GM21360 (cell line): ENCODE measurements at regions not wholly inside any gene's neighbourhood (a gene's known extent, or its start where the extent isn't known, plus 50 kb on each side); places are given as distances from the start of the nearest gene placed in this dataset.

Experiments
- ATAC-seq: cut with Tn5 transposase; IDR thresholded peaks from one replicate; pipeline ENCODE4 v1.9.1; 2021; ENCODE audit warnings: mild to moderate bottlenecking, moderate library complexity; ENCODE audit not compliant: unreplicated experiment

DNA sequence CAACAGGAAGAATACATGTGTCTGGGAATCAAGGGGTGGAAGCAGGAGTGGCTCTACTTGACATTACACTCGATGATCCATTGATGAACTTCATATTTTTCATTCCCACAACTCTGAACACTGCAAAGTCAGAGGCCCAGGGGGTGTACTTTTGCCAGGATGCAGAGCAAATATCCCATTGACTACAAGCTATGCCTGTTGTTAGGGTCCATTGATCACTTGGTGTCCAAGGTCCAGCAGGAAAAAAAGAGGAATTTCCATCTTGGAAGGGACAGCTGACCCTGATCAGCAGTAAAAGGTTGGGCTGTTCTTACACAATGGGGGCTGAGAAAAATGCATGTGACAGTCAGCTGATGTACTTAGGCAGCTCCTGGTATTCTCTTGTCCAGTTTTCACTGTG is 118.5 kb upstream of the MAP1B start:
- ATAC-seq: no peak

DNA sequence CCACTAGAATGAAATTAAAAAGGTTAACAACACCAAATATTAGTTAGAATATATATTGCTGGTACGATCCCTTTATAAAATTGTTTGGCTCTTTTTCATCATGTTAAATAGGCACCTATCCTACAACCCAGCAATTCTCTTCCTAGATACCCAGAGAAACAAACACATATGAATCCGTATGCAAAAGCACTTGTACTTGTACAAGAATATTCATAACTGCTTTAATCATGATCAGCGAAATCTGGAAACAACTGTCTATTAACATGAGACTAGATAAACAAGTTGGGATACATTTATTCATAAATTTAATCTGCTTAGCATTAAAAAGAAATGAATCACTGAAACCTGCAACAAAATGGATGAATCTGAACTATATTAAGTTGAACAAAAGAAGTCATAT is 113.7 kb upstream of the MAP1B start:
- ATAC-seq: no peak

GRCh38 chr5:71996789-71997188 is 110.5 kb upstream of the MAP1B start:
- ATAC-seq: no peak

DNA sequence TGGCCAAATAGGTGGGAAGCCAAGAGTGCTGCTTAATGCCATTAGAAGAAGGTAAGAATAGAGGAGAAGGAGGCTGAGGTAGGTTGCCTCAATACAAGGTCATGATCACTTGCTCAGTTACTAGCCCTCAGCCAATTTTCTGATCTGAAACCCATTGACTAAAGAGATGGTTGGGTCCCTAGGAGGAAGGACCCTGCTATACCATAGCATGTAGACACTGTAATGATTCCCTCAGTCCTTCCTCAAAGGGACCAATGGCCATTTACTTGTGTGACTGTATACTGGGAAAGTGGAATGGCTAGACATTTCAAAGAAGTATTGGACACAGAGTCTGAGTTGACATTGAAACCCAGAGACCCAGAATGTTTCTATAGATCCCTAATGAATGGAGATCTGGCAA is 108.5 kb upstream of the MAP1B start:
- ATAC-seq: no peak

GRCh38 chr5:72000707-72001106 is 106.6 kb upstream of the MAP1B start:
- no peak for ATAC-seq

- no peak for ATAC-seq
Observed at GRCh38 chr5:72005671-72006070, 101.6 kb upstream of the MAP1B start.

DNA sequence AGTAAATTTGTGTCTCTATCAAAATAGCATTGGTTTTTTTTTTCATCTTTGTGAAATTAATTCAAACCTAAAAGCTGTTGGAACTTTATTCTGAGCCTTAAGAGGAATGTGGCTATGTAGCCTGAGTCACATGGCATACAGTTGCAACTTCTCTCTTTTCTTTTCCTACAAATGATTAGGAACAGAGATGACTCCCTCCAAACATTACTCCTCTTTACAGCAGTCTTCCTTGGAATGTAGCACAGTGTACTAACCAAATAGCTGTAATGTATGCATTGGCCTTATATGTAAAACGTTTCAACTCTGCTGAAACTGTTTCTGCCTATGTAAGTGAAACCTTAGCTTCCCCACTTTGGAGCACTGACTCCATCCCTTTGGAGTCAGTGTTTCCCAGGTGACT is 100.9 kb upstream of the MAP1B start:
- ATAC-seq: no peak

- ATAC-seq: no peak
Observed at GRCh38 chr5:72007336-72008111, 99.8 kb upstream of the MAP1B start.

GRCh38 chr5:72009280-72009679 is 98.0 kb upstream of the MAP1B start:
- ATAC-seq: no peak

DNA sequence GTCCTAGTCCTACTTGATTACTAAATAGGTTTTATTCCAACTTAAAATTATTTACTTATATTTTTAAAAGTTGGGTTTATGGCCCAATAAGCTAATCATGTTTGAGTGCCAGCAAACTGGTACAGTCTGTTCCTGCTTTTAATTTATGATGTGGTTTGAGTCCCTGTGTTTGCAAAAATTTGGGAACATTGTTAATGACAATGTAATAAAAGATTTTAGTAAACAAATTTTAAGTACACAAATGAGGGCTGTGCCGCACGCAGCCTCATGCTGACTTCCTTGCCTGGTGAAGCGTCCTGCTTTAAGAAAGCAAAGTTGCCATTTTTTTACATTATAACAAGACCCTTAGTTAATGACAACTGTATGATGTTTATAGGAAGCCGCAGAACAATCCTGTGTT is 96.8 kb upstream of the MAP1B start:
- ATAC-seq: no peak

DNA sequence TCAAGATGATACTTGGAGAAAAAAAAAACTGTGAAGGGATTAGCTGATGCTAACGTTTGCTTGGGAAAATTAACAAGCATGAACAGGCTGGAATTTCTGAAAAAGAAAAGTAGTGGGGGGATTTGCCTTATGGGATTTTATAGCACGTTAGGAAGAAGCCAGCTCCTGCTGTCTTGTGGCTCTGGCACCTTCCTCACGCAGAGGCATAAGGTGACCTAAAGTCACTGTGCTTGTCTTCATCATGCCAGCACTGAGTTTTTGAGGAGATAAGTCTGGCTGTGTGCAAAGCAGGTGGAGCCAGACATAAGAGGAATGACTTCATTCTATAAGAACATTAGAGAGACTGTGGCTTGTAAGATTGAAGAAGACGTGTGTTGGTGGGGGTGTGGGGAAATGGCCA is 94.4 kb upstream of the MAP1B start:
- ATAC-seq: no peak

GRCh38 chr5:72013766-72014624 is 93.3 kb upstream of the MAP1B start:
- no peak for ATAC-seq

DNA sequence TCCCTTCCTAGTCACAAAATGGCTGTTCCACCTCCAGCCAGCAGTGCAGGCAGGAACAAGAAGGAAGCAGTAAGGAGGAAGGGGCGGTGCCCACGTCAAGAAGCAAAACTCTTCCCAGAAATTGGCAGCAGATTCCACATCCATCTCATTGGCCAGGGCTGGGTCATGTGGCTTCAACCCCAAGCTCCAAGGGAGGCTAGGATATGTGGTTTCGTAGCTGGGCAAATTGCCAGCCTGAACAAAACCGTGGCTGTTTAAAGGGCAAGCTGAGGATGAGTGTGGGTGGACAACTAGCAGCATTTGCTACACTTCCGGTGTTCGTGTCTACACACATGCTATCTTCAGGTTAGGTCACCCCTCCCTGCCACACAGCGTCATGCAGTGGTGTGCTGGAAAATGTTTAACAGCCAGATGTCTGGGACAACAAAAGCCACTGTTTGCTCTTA is 92.1 kb upstream of the MAP1B start:
- no peak for ATAC-seq

GRCh38 chr5:72018143-72018803 is 89.0 kb upstream of the MAP1B start:
- no peak for ATAC-seq

- ATAC-seq: no peak
Observed at GRCh38 chr5:72020161-72020983, 86.9 kb upstream of the MAP1B start.

GRCh38 chr5:72021651-72022357 is 85.5 kb upstream of the MAP1B start:
- no peak for ATAC-seq

- ATAC-seq: no peak
Observed at GRCh38 chr5:72028382-72028781, 78.9 kb upstream of the MAP1B start.

DNA sequence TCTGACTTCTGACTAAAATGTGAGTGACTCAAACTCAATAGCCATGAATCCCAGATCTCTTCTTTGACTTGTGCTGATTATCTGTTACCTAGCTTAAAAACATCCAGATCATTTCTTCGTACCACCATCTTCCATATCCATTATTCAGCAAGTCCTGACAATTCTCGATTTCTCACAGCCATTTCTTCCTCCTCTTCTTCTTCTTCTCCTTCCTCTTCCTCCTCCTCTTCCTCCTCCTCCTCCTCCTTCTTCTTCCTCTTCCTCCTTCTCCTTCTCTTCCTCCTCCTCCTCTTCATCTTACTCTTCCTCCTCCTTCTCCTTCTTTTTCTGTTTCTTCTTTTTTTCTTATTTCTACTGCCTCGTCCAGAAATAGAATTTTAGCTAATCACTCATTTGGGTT is 77.0 kb upstream of the MAP1B start:
- no peak for ATAC-seq

DNA sequence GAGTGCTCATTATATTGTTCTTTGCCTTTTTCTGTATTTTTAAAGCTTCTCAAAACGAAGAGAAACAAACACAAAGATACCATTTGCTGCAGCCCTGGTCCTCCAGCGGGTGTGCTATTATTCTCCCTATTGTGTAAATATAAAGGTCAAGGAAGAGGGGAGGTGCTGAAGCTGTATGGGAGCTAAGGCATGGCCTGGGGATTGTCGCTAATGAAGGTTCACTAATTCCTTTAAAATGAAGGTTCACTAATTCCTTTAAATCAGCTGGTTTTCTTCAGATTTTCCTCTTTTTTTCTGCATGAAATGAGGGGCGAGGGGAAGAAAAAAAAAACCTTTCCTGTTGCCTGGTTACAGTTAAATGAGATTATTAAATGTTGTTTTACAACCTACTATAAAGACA is 74.5 kb upstream of the MAP1B start:
- no peak for ATAC-seq

DNA sequence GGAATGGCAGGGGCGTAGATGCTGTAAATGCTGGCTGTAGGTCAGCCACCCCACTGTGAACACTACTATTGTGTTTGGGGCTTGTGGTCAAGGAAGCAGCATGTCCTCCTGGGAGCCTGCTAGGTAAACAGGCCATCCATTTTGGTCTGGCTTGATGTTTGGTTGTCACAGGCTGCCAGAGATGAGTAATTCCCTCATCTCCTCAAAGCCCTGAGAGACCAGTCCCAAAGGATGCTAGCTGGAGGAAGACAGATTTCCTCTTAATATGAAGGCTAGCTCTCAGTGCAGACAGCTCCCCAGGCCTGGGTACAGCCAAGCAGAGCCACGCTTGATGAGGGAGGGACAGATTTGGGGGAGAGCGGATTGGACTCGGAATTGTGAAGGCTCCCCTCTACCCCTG is 72.5 kb upstream of the MAP1B start:
- ATAC-seq: no peak
